ENCODE measurements at regions not wholly inside any gene's neighbourhood (a gene's known extent, or its start where the extent isn't known, plus 50 kb on each side); places are given as distances from the start of the nearest gene placed in this dataset.
"Not testable (repeated sequence)": the region's sequence is repeated elsewhere in the genome, so short reads cannot be mapped to it uniquely, and the experiment has no call there.

DNA sequence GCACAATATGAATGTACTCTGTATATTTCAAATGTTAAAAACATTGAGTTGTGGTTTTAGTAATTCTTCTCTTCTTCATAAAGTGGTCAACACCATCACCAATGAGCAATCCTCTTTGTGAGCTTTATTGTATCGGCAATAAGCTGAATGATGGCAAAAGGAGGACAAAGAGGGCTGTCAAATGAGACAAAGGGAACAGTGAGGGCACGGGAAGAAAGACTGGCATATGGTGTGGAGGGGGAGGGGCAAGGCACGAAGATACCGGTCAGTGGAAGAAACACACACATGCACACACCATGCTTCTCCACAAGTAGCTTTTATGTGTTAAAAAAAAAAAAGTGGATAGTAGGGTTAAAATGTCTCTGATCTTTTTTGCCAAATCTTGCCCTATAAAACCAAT, 506.8 kb upstream of the CITED2 start:
- DNase-seq (ENCODE audit: low spot score): no peak

DNA sequence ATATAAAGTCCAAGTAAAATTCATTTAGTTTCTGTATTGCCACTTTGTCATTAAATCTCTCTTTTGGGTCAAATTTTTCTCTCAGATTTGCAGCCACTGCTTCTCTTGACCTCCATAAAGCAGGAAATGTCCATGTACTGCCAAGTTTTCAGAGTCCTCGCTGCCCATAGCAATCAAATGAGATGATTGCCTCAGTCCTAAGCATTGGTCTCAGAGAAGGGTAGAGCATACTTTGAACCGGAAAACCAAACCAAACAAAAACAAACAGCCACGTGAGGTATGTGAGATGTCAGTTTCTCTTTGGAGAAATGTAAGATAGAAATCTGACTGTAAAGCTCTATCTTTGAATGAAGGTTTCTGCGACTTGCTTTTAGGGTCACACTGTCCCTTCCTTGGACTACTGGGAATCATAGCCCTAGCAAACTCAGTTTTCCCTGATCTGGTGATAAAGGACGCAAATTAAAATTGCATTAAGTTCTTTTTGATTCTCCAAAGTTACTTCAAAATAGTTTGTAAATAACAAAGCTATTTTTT, 505.4 kb upstream of the CITED2 start:
- no peak for DNase-seq (ENCODE audit: low spot score)

- not testable (repeated sequence) for DNase-seq (ENCODE audit: low spot score)
Measured at GRCh38 chr6:139879241-139879640, 504.8 kb upstream of the CITED2 start.

GRCh38 chr6:139877828-139878405, 503.5 kb upstream of the CITED2 start:
- no peak for DNase-seq (ENCODE audit: low spot score)

DNA sequence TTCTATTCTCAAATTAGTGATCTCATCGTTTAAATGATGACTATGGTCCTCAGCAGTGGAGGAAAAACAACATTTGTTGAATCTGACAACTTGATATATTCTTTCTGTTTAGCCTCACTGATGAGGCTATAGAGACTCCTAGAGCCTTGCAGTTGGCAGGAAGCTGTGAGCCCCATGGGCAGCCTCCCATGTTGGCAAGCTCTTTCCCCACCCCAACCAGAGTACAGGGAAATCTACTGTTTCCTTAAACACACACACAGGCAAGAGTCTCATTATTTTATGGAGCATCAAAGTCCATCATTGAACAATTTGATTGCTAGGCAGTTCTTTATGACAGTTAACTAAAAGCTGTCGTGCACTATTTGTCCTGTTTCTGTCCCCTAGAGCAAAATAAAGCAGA, 498.2 kb upstream of the CITED2 start:
- no peak for DNase-seq (ENCODE audit: low spot score)

DNA sequence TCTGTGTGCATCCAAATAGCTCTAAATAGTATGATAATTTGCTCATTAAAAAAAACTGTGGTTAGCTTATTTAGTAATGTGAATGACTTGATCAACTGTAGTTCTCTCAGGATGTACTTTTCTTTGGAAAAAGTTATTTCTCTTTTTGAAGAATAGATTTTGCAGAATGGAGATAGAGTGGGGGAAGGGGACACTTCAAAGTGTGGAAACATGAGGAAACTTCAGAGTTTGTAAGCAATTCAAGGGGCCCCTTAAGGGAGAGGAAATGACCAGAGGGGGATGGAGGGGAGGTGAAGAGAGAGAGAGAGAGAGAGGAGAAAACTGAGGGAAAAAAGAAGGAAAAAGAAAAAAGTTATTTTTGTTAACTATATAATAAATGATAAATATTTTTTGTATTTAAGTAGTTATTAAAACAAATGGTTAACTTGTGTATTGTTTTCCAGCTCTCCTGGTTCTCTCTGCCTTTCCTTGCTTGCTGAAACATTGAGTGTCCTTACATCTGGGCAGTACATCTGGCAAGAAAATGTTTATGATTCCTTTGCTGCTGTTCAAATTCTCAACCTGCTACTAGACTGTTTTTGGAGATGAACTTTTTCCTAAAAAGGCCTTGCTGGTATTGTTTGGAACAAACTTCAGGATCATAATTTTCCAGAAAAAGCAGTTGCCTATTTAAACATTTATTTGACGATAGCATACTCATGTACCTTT, 497.5 kb upstream of the CITED2 start:
- no peak for DNase-seq (ENCODE audit: low spot score)

DNA sequence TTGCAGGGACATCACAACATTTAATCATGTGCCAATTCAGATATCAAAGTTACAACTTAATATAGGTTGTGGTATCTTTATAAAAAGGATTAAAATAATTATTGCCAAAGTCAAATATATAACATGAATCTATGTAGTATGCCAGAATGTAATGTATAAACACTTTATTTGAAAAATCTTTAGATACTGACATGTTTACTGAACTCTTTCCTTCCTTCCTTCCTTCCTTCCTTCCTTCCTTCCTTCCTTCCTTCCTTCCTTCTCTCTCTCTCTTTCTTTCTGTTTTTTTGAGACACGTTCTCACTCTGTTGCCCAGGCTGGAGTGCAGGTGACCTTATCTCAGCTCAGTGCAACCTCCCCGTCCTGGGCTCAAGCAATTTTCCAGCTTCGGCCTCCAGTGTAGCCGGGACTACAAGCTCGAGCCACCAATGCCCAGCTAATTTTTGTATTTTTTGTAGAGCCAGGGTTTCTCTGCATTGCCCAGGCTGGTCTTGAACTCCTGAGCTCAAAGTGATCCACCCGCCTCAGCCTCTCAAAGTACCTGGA, 496.8 kb upstream of the CITED2 start:
- DNase-seq (ENCODE audit: low spot score): no peak

DNA sequence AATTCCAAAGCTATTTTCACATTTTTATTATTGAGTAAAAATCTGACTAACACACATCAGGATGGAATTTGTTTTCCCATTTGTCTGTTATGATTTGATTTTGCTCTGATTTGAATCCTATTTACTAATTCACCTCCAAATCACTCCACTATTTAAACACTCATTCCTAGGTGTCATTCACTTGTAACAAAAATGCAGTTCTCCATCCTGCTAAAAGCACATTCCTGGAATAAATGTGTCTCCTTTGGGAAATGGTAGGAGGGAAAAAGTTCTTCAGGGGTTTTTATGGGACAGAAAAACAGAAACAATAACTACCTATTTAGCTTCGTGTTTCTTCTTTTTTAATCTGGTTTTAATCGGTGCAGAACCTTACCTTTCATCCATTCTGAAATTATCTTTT, 494.1 kb upstream of the CITED2 start:
- DNase-seq (ENCODE audit: low spot score): no peak

- no peak for DNase-seq (ENCODE audit: low spot score)
Measured at GRCh38 chr6:139863964-139864363, 489.5 kb upstream of the CITED2 start.

DNA sequence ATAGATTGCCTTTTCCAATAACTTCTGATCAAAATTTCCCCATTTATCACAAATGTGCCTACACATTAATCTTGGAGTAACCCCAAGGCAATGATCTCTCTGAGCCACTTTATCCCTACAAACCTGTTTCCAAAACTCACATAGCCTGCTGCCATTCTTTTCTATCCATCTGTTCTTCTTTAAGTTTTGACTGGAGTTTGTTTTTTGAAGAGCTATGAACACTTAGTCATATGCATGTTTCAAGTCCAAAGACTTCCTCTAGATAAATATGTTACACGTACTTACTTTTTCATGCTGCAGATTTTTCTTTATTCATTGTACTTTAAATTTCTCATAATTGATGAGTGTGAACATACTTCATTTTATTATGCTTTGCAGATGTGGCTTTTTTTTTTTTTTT, 488.9 kb upstream of the CITED2 start:
- DNase-seq (ENCODE audit: low spot score): no peak

DNA sequence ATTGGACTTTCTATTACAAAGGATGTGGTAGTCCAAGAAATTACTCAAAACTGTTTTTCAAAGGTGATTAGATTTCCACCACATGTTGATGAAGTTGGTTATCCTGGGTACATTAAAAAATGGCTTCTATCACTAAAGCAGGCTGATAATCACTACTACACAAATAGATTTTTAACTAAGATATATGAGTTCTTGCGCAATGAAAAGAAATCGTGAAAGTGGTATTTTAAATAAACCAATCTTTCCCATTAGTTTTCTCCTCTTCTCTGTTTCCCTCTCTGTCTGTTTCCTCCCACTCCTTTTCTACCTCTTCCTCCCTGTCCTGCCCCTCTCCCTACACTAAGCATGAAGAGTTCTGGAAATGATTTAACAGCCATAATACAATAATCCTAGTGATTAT, 487.9 kb upstream of the CITED2 start:
- DNase-seq (ENCODE audit: low spot score): no peak

GRCh38 chr6:139860203-139860602, 485.8 kb upstream of the CITED2 start:
- DNase-seq (ENCODE audit: low spot score): no peak

DNA sequence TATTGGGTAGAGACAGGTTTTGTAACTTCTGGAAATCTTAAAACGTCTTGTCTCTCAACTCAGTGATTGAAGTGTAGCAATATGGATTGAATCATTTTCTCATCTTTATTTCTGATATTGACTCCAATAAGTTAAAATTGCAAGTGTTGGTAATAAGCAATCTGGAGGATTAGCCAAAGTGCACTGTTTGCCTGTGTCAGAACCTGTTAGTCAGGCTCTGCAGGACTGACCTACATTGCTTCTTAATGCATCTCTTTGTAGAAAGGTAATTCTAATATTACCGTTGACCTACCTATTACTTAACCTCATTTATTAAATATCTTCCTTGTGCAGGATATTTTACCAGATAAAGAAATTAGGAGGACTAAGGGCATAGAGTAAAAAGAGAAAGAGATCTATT, 484.0 kb upstream of the CITED2 start:
- DNase-seq (ENCODE audit: low spot score): no peak

DNA sequence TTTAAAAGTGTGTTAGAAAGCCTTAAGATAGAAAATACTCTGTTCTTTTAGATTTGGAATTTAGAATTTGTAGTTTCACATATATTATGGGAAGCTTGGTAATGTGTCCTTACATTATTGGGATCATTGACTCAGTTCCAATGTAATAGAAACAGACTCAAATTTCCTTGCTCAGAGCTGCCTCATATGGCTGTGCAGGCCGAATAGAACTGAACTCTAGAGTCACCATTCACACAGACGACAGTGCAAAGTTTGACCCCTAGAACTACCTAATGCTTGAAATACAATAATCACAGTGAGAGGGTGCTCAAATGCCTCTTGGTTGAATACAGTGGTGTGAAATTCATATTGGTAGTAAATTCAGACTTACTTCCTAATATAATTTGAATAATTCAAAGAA, 482.7 kb upstream of the CITED2 start:
- DNase-seq (ENCODE audit: low spot score): no peak

- no peak for DNase-seq (ENCODE audit: low spot score)
Measured at GRCh38 chr6:139856562-139856961, 482.1 kb upstream of the CITED2 start.

GRCh38 chr6:139855671-139856311, 481.3 kb upstream of the CITED2 start:
- DNase-seq (ENCODE audit: low spot score): no peak

DNA sequence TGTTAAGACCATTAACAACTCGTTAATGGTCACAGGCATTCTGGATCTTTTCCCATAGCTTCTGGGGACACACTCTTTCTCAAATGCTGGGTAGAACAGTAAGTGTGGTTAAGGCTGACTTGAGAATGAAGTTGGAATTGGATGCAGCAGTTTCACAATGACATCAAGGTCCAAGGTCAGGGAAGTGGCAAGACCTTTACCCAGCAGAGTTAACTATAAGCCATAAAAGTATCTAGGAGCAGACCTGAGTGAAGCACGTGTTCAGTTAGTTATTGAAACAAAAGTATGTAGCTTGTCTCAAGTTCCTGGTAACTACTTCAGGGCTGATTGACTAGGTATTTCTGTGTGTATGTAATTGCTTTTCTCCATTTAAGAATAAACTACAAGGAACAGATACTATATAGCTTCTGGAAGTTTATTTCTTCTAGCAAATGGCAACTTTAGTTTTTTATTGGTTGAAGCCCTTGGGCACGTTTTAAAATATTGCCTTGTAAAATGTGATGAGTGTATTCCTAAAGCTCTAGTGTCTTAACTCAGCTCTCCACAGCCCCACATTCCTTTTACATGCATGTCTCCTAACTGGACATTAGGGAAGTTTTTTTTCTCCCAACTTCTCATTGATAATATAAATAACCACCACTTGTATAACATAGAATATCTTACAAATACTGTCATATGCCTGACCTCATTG, 479.0 kb upstream of the CITED2 start:
- no peak for DNase-seq (ENCODE audit: low spot score)

- no peak for DNase-seq (ENCODE audit: low spot score)
Measured at GRCh38 chr6:139852488-139853140, 478.2 kb upstream of the CITED2 start.

- no peak for DNase-seq (ENCODE audit: low spot score)
Measured at GRCh38 chr6:139852067-139852466, 477.6 kb upstream of the CITED2 start.

DNA sequence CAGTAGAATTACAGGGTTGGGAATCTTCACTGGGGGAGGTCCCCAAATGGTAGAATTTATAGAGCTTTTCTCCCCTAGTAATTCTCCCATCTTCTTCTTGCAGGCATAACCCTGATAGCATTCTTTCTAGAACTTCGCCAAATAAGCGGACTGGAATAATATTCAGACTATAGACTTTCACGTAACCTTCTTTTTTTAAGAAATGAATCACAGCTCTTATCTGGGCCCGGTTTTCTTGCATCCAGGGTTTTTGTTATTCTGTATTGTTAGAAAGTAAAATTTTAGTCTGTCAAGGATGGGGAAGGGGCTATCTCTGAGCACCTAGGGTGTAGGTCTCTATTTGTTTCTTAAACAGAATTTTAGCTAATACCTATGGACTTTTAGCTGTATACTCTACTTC, 476.8 kb upstream of the CITED2 start:
- no peak for DNase-seq (ENCODE audit: low spot score)

DNA sequence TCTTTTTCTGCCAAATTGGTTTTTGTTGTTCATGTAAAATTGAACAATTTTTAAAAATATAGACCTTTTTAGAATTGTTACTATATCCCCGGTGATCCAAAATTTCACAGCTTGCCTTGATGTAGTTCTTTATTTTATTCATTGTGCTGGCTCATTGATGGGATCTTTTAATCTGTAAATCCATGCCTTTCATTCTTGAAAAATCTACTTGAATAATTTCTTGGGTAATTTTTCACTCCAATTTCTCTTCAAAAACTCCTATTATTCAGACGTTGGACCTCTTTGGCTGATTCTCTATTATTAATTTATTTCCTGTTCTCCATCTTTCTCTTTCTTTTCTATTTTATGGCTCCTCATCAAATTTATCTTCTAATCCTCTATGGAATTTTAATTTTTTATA, 476.1 kb upstream of the CITED2 start:
- no peak for DNase-seq (ENCODE audit: low spot score)
